Tibial artery (tissue), 4 donors: ENCODE measurements at regions not wholly inside any gene's neighbourhood (a gene's known extent, or its start where the extent isn't known, plus 50 kb on each side); places are given as distances from the start of the nearest gene placed in this dataset.
"Not testable (repeated sequence)": the region's sequence is repeated elsewhere in the genome, so short reads cannot be mapped to it uniquely, and the experiment has no call there.

Experiments
- DNase-seq, 2 donors: peaks; one replicate each; pipeline ENCODE4 v3.0.0-alpha.2; 2019
- H3K27ac ChIP-seq, 2 donors: fragments of 200-600 bp; sonication (generic) in 1 of 2; 1 replicate in 1 of 2; 2 replicates in 1 of 2; pipeline ENCODE4 v1.5.1; 2018 to 2019; ENCODE audit warnings: mild to moderate bottlenecking in 1 of 2
- H3K27me3 ChIP-seq, 2 donors: fragments of 200-600 bp; sonication (generic) in 1 of 2; one replicate each; pipeline versions ENCODE4 v1.5.1 to v1.6.0; 2016 to 2019
- H3K36me3 ChIP-seq, 3 donors: fragments of 200-600 bp; sonication (generic) in 2 of 3; one replicate each; pipeline ENCODE4 v1.5.1; 2016 to 2019; ENCODE audit warnings: mild to moderate bottlenecking in 2 of 3
- H3K4me1 ChIP-seq, 4 donors: fragments of 200-600 bp; sonication (generic) in 2 of 4; 1 replicate in 3 of 4; 2 replicates in 1 of 4; pipeline ENCODE4 v1.5.1; 2016 to 2019
- H3K4me3 ChIP-seq, 2 donors: fragments of 200-600 bp; sonication (generic) in 1 of 2; 1 replicate in 1 of 2; 2 replicates in 1 of 2; pipeline ENCODE4 v1.5.1; 2018 to 2019; ENCODE audit warnings: mild to moderate bottlenecking in 2 of 2
- H3K9me3 ChIP-seq, 3 donors: fragments of 200-600 bp; sonication (generic) in 1 of 3; one replicate each; pipeline ENCODE4 v1.5.1; 2016 to 2019
- CTCF ChIP-seq, 2 experiments: fragments of 200-600 bp in 1 of 2; fragments of 450-650 bp in 1 of 2; IDR thresholded peaks; one replicate each; pipeline ENCODE4 v1.5.1; 2017 to 2019; ENCODE audit warnings: antibody characterized with exemption in 2 of 2, mild to moderate bottlenecking in 1 of 2, moderate library complexity in 1 of 2
- intact Hi-C: fragments of 100-400 bp; cut with DNase I; formaldehyde crosslinking; loops from one replicate; pipeline ENCODE4 v1.15.0; 2023; ENCODE audit warnings: low total_unique reads

- Histone ChIP-seq H3K4me3 (no peak overlapping the region), H3K27me3 (peaks cover 0 to 3% of the 10 kb centered on the region in 2 donors), H3K27ac (no peak overlapping the region), H3K9me3 (no peaks in the 10 kb centered on the region), H3K36me3 (no peaks in the 10 kb centered on the region), H3K4me1 (no peaks in the 10 kb centered on the region)
- no peak for DNase-seq
- intact Hi-C loops = no loop called here
- TF ChIP-seq CTCF (IDR thresholded peaks at IDR 0.05) = no peak
Observed at GRCh38 chr2:17223211-17223610, 295.0 kb downstream of the RAD51AP2 start.

- Histone ChIP-seq H3K27me3 (no peaks in the 10 kb centered on the region), H3K27ac (no peak overlapping the region), H3K4me3 (no peak overlapping the region), H3K4me1 (no peaks in the 10 kb centered on the region), H3K9me3 (no peaks in the 10 kb centered on the region), H3K36me3 (no peaks in the 10 kb centered on the region)
- intact Hi-C loops = no loop called here
- no peak for DNase-seq
- TF ChIP-seq CTCF (IDR thresholded peaks at IDR 0.05) = no peak
Observed at GRCh38 chr2:17208511-17208910, 309.7 kb downstream of the RAD51AP2 start.

- TF ChIP-seq CTCF (IDR thresholded peaks at IDR 0.05) = no peak
- Histone ChIP-seq H3K36me3 (no peaks in the 10 kb centered on the region), H3K9me3 (no peaks in the 10 kb centered on the region), H3K27me3 (no peaks in the 10 kb centered on the region), H3K4me1 (no peaks in the 10 kb centered on the region), H3K27ac (no peak overlapping the region), H3K4me3 (no peak overlapping the region)
- no peak for DNase-seq
- intact Hi-C loops = no loop called here
Observed at GRCh38 chr2:17206771-17207170, 311.5 kb downstream of the RAD51AP2 start.

- H3K36me3 ChIP-seq, DNase-seq, intact Hi-C loops: not testable (repeated sequence)
Observed at GRCh38 chr2:17204214-17204613, 314.0 kb downstream of the RAD51AP2 start.

GRCh38 chr2:17202628-17203027 is 315.6 kb downstream of the RAD51AP2 start:
- H3K4me3 ChIP-seq, DNase-seq, intact Hi-C loops, H3K36me3 ChIP-seq, H3K27me3 ChIP-seq, H3K4me1 ChIP-seq, H3K27ac ChIP-seq, H3K9me3 ChIP-seq: not testable (repeated sequence)

More at GRCh38 chr2:17204214-17204613, 314.0 kb downstream of the RAD51AP2 start:
- not testable (repeated sequence) for H3K9me3 ChIP-seq, H3K4me1 ChIP-seq, H3K4me3 ChIP-seq, H3K27ac ChIP-seq, H3K27me3 ChIP-seq

GRCh38 chr2:17199741-17200140 is 318.5 kb downstream of the RAD51AP2 start:
- no peak overlapping the region for H3K4me3 ChIP-seq
- no peak for TF ChIP-seq CTCF (IDR thresholded peaks at IDR 0.05)
- H3K27me3 ChIP-seq = peaks cover 0 to 3% of the 10 kb centered on the region in 2 donors
- H3K9me3 ChIP-seq = no peaks in the 10 kb centered on the region
- intact Hi-C loops = no loop called here
- no peak for DNase-seq
- no peak overlapping the region for H3K27ac ChIP-seq
- no peaks in the 10 kb centered on the region for H3K36me3 ChIP-seq
- no peaks in the 10 kb centered on the region for H3K4me1 ChIP-seq

GRCh38 chr2:17196380-17196779 is 321.9 kb downstream of the RAD51AP2 start:
- Histone ChIP-seq H3K27ac (no peak overlapping the region), H3K4me3 (no peak overlapping the region), H3K4me1 (no peaks in the 10 kb centered on the region), H3K36me3 (no peaks in the 10 kb centered on the region), H3K27me3 (peaks cover 0 to 3% of the 10 kb centered on the region in 2 donors), H3K9me3 (no peaks in the 10 kb centered on the region)
- TF ChIP-seq CTCF (IDR thresholded peaks at IDR 0.05) = no peak
- DNase-seq = no peak
- intact Hi-C loops = no loop called here
